Ovary (tissue), 7 donors: ENCODE measurements at regions not wholly inside any gene's neighbourhood (a gene's known extent, or its start where the extent isn't known, plus 50 kb on each side); places are given as distances from the start of the nearest gene placed in this dataset.

Experiments used
- DNase-seq, 5 donors: peaks; one replicate each; pipeline ENCODE4 v3.0.0-alpha.2; 2019 to 2020
- H3K27ac ChIP-seq, 2 donors: fragments of 200-600 bp; one replicate each; pipeline versions ENCODE4 v1.5.1 to v1.8.0; 2019 to 2022
- H3K27me3 ChIP-seq: fragments of 200-600 bp; one replicate; pipeline ENCODE4 v1.8.0; 2022
- H3K36me3 ChIP-seq: fragments of 200-600 bp; sonication (generic); one replicate; pipeline ENCODE4 v1.5.1; 2019
- H3K4me1 ChIP-seq: one replicate; pipeline ENCODE4 v1.8.1; 2013; ENCODE audit warnings: mild to moderate bottlenecking, moderate library complexity; ENCODE audit not compliant: insufficient read depth
- H3K4me3 ChIP-seq: fragments of 200-600 bp; sonication (generic); one replicate; pipeline ENCODE4 v1.5.1; 2017
- H3K9me3 ChIP-seq, 2 donors: fragments of 200-600 bp in 1 of 2; sonication (generic) in 1 of 2; one replicate each; pipeline versions ENCODE4 v1.5.1 to v1.8.1; 2013 to 2019; ENCODE audit warnings: mild to moderate bottlenecking in 1 of 2, moderate library complexity in 1 of 2
- EP300 ChIP-seq: sonication (generic); formaldehyde crosslinking; IDR thresholded peaks from one replicate; pipeline ENCODE4 v1.6.1; 2017; ENCODE audit warnings: antibody characterized with exemption
- POLR2A ChIP-seq: fragments of 450-650 bp; IDR thresholded peaks from one replicate; pipeline ENCODE4 v1.6.1; 2017; ENCODE audit warnings: antibody characterized with exemption, mild to moderate bottlenecking, moderate library complexity
- WGBS, 3 donors: extraction: QIAGEN DNeasy Blood & Tissue Kit in 1 of 3; methylation state at CpG; one replicate each; pipeline versions ENCODE4 v1.1.5 to v1.1.7; 2013 to 2017; 5-methylcytosine and 5-hydroxymethylcytosine counted together
- intact Hi-C, 4 donors: fragments of 100-400 bp; cut with DNase I; formaldehyde crosslinking; loops; one replicate each; pipeline versions ENCODE4 v1.11.0 to v1.15.1; 2022 to 2023
- TF ChIP-seq, protein P1 (sequence below), 3 donors: fragments of 450-650 bp in 2 of 3; fragments of 200-600 bp in 1 of 3; IDR thresholded peaks; one replicate each; pipeline versions ENCODE4 v1.5.1 to v1.8.0; 2016 to 2022; ENCODE audit warnings: antibody characterized with exemption in 3 of 3, mild to moderate bottlenecking in 1 of 3
- donor health status: DM: no; HTN: no; CAD: no; lungs with moderate emphysema.
- donor health status: DM: no; HTN: no; CAD: no.
- donor health status: Bipolar disorder and iron deficiency.
- donor health status: DM: no; HTN: no; CAD: no.
- donor health status: DM: yes; HTN: yes; CAD: no.

- no peak for DNase-seq
- H3K36me3 ChIP-seq = no peaks in the 10 kb centered on the region
- no peaks in the 10 kb centered on the region for H3K27me3 ChIP-seq
- no peak overlapping the region for H3K27ac ChIP-seq
- no peaks in the 10 kb centered on the region for H3K4me1 ChIP-seq
- no peaks in the 10 kb centered on the region for H3K9me3 ChIP-seq
- intact Hi-C loops = no loop called here
- no peak overlapping the region for H3K4me3 ChIP-seq
- 81 to 100% (median 96%) methylated on average over 1 of the region's 1 CpG for WGBS, 3 donors
- TF ChIP-seq POLR2A (no peak), EP300 (no peak)
- TF ChIP-seq, protein P1, sequence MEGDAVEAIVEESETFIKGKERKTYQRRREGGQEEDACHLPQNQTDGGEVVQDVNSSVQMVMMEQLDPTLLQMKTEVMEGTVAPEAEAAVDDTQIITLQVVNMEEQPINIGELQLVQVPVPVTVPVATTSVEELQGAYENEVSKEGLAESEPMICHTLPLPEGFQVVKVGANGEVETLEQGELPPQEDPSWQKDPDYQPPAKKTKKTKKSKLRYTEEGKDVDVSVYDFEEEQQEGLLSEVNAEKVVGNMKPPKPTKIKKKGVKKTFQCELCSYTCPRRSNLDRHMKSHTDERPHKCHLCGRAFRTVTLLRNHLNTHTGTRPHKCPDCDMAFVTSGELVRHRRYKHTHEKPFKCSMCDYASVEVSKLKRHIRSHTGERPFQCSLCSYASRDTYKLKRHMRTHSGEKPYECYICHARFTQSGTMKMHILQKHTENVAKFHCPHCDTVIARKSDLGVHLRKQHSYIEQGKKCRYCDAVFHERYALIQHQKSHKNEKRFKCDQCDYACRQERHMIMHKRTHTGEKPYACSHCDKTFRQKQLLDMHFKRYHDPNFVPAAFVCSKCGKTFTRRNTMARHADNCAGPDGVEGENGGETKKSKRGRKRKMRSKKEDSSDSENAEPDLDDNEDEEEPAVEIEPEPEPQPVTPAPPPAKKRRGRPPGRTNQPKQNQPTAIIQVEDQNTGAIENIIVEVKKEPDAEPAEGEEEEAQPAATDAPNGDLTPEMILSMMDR (IDR thresholded peaks at IDR 0.05) = no peak
These were observed 334.8 kb upstream of the RASGEF1B start for GRCh38 chr4:81806485-81806884.

- H3K36me3 ChIP-seq = no peaks in the 10 kb centered on the region
- no peaks in the 10 kb centered on the region for H3K4me1 ChIP-seq
- DNase-seq = no peak
- H3K9me3 ChIP-seq = no peaks in the 10 kb centered on the region
- WGBS, 3 donors = 0 to 5% (median 5%) methylated on average over 1 of the region's 1 CpG
- H3K4me3 ChIP-seq = no peak overlapping the region
- TF ChIP-seq POLR2A = no peak
- TF ChIP-seq EP300 = no peak
- TF ChIP-seq, protein P1 (IDR thresholded peaks at IDR 0.05) = no peak
- intact Hi-C loops = no loop called here
- H3K27me3 ChIP-seq = no peaks in the 10 kb centered on the region
- no peak overlapping the region for H3K27ac ChIP-seq
These were observed 333.1 kb upstream of the RASGEF1B start for GRCh38 chr4:81804849-81805248.

- Histone ChIP-seq H3K9me3 (no peaks in the 10 kb centered on the region), H3K36me3 (no peaks in the 10 kb centered on the region), H3K27me3 (no peaks in the 10 kb centered on the region), H3K27ac (no peak overlapping the region), H3K4me3 (no peak overlapping the region), H3K4me1 (no peaks in the 10 kb centered on the region)
- 35 to 49% (median 48%) methylated on average over 5 of the region's 5 CpGs for WGBS, 3 donors
- intact Hi-C loops = no loop called here
- DNase-seq = no peak
- TF ChIP-seq, protein P1 (IDR thresholded peaks at IDR 0.05) = no peak
- TF ChIP-seq POLR2A (no peak), EP300 (no peak)
These were observed 330.7 kb upstream of the RASGEF1B start for GRCh38 chr4:81802285-81802846.

DNA sequence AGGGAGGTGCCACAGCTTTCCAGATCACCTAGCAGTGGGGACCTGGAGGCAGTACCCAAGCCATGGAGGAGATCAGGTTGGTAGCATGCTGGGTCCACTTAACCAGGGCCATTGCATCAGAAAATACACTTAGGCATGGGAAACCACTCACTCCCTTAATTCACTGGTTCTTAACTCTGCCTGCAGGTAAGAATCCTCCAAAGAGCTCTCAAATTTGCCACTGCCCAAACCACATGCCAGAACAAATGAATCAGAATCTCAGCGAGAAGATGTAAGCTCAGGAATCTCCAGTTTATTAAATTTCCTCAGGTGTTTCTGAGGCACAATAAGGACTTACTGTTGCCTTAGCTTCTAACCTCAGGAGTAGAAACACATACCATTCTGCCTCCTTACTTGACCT is 327.7 kb upstream of the RASGEF1B start:
- 95 to 100% (median 96%) methylated on average over 1 of the region's 1 CpG for WGBS, 3 donors
- H3K27me3 ChIP-seq = no peaks in the 10 kb centered on the region
- H3K27ac ChIP-seq = no peak overlapping the region
- TF ChIP-seq EP300 = no peak
- no peak for TF ChIP-seq POLR2A
- TF ChIP-seq, protein P1 (IDR thresholded peaks at IDR 0.05) = no peak
- intact Hi-C loops = no loop called here
- H3K36me3 ChIP-seq = no peaks in the 10 kb centered on the region
- no peaks in the 10 kb centered on the region for H3K4me1 ChIP-seq
- no peak overlapping the region for H3K4me3 ChIP-seq
- H3K9me3 ChIP-seq = no peaks in the 10 kb centered on the region
- no peak for DNase-seq
